ENCODE measurements at regions not wholly inside any gene's neighbourhood (a gene's known extent, or its start where the extent isn't known, plus 50 kb on each side); places are given as distances from the start of the nearest gene placed in this dataset.

- Mint-ChIP-seq H3K4me3 (ENCODE audit: unreplicated experiment) (no peak overlapping the region), H3K36me3 (ENCODE audit: insufficient read depth, unreplicated experiment) (no peaks in the 10 kb centered on the region), H3K27me3 (ENCODE audit: insufficient read depth, unreplicated experiment) (peaks cover 10% of the 10 kb centered on the region), H3K27ac (ENCODE audit: unreplicated experiment) (no peak overlapping the region), H3K4me1 (ENCODE audit: low read depth, unreplicated experiment) (no peaks in the 10 kb centered on the region), H3K9me3 (ENCODE audit: unreplicated experiment) (no peaks in the 10 kb centered on the region)
- Histone ChIP-seq H3K27me3 (replicated peaks; ENCODE audit: control insufficient read depth, insufficient read depth, low read length) (no peaks in the 10 kb centered on the region), H3K4me1 (no peaks in the 10 kb centered on the region), H3K9me3 (no peaks in the 10 kb centered on the region), H3K36me3 (ENCODE audit: control insufficient read depth, insufficient read depth, low read length) (no peaks in the 10 kb centered on the region), H3K4me3 (ENCODE audit: low read depth, low read length) (no peak overlapping the region)
- no TSS peak for BruUV-seq (replicated peaks)
- DNase-seq: no peak
- TF ChIP-seq CTCF (IDR thresholded peaks at IDR 0.05; ENCODE audit: insufficient read depth in 1 of 2, low read depth in 1 of 2, low read length in 1 of 2, severe bottlenecking in 1 of 2, unreplicated experiment in 1 of 2): no peak
- ChIA-PET POLR2A (no interaction called here), CTCF (no interaction called here)
- intact Hi-C loops (cut with micrococcal nuclease; ENCODE audit: unreplicated experiment): no loop called here
These were observed 577.6 kb downstream of the TLR4 start for GRCh38 chr9:118281772-118282171.

GRCh38 chr9:118283488-118283887, 579.3 kb downstream of the TLR4 start:
- H3K27ac Mint-ChIP-seq (ENCODE audit: unreplicated experiment): no peak overlapping the region
- DNase-seq: no peak
- Histone ChIP-seq H3K4me3 (ENCODE audit: low read depth, low read length) (no peak overlapping the region), H3K27me3 (replicated peaks; ENCODE audit: control insufficient read depth, insufficient read depth, low read length) (no peaks in the 10 kb centered on the region), H3K9me3 (no peaks in the 10 kb centered on the region), H3K4me1 (no peaks in the 10 kb centered on the region), H3K36me3 (ENCODE audit: control insufficient read depth, insufficient read depth, low read length) (no peaks in the 10 kb centered on the region)
- TF ChIP-seq CTCF (IDR thresholded peaks at IDR 0.05; ENCODE audit: insufficient read depth in 1 of 2, low read depth in 1 of 2, low read length in 1 of 2, severe bottlenecking in 1 of 2, unreplicated experiment in 1 of 2): no peak
- H3K4me1 Mint-ChIP-seq (ENCODE audit: low read depth, unreplicated experiment): no peaks in the 10 kb centered on the region
- peaks cover 6% of the 10 kb centered on the region for H3K27me3 Mint-ChIP-seq (ENCODE audit: insufficient read depth, unreplicated experiment)
- no peaks in the 10 kb centered on the region for H3K9me3 Mint-ChIP-seq (ENCODE audit: unreplicated experiment)
- CTCF ChIA-PET: no interaction called here
- POLR2A ChIA-PET: no interaction called here
- H3K4me3 Mint-ChIP-seq (ENCODE audit: unreplicated experiment): no peak overlapping the region
- intact Hi-C loops (cut with micrococcal nuclease; ENCODE audit: unreplicated experiment): no loop called here
- H3K36me3 Mint-ChIP-seq (ENCODE audit: insufficient read depth, unreplicated experiment): no peaks in the 10 kb centered on the region
- no TSS peak for BruUV-seq (replicated peaks)

- H3K4me3 ChIP-seq (ENCODE audit: low read depth, low read length): no peak overlapping the region
- H3K4me1 ChIP-seq: no peaks in the 10 kb centered on the region
- no peaks in the 10 kb centered on the region for H3K4me1 Mint-ChIP-seq (ENCODE audit: low read depth, unreplicated experiment)
- H3K36me3 ChIP-seq (ENCODE audit: control insufficient read depth, insufficient read depth, low read length): no peaks in the 10 kb centered on the region
- BruUV-seq (replicated peaks): no TSS peak
- no peak overlapping the region for H3K27ac Mint-ChIP-seq (ENCODE audit: unreplicated experiment)
- H3K36me3 Mint-ChIP-seq (ENCODE audit: insufficient read depth, unreplicated experiment): no peaks in the 10 kb centered on the region
- CTCF ChIA-PET: no interaction called here
- intact Hi-C loops (cut with micrococcal nuclease; ENCODE audit: unreplicated experiment): no loop called here
- H3K9me3 ChIP-seq: no peaks in the 10 kb centered on the region
- no peaks in the 10 kb centered on the region for H3K9me3 Mint-ChIP-seq (ENCODE audit: unreplicated experiment)
- no peaks in the 10 kb centered on the region for H3K27me3 ChIP-seq (replicated peaks; ENCODE audit: control insufficient read depth, insufficient read depth, low read length)
- H3K27me3 Mint-ChIP-seq (ENCODE audit: insufficient read depth, unreplicated experiment): peaks cover 2% of the 10 kb centered on the region
- TF ChIP-seq CTCF (IDR thresholded peaks at IDR 0.05; ENCODE audit: insufficient read depth in 1 of 2, low read depth in 1 of 2, low read length in 1 of 2, severe bottlenecking in 1 of 2, unreplicated experiment in 1 of 2): no peak
- no peak overlapping the region for H3K4me3 Mint-ChIP-seq (ENCODE audit: unreplicated experiment)
- POLR2A ChIA-PET: no interaction called here
- no peak for DNase-seq
These were observed 585.9 kb downstream of the TLR4 start for GRCh38 chr9:118290116-118290515.

Data from Caco-2 (cell line).